ENCODE measurements at regions not wholly inside any gene's neighbourhood (a gene's known extent, or its start where the extent isn't known, plus 50 kb on each side); places are given as distances from the start of the nearest gene placed in this dataset.

- TF ChIP-seq TCF12 (IDR thresholded peaks at IDR 0.05; ENCODE audit: low read depth) = no peak
- TF ChIP-seq YY1 (IDR thresholded peaks at IDR 0.05; ENCODE audit: low read depth) = no peak
- TF ChIP-seq EP300 (IDR thresholded peaks at IDR 0.05; ENCODE audit: borderline replicate concordance) = no peak
- TF ChIP-seq TAF1 (IDR thresholded peaks at IDR 0.05; ENCODE audit: low read depth) = no peak
- no peak for TF ChIP-seq EGR1 (IDR thresholded peaks at IDR 0.05)
- no peak for TF ChIP-seq RAD21 (IDR thresholded peaks at IDR 0.05; ENCODE audit: low read depth)
- TF ChIP-seq REST (IDR thresholded peaks at IDR 0.05; ENCODE audit: low read depth) = no peak
- TF ChIP-seq TEAD4 (IDR thresholded peaks at IDR 0.05) = no peak
- no peak for TF ChIP-seq USF1 (IDR thresholded peaks at IDR 0.05)
- TF ChIP-seq NFIC (IDR thresholded peaks at IDR 0.05) = no peak
- TF ChIP-seq CEBPB (IDR thresholded peaks at IDR 0.05) = no peak
- TF ChIP-seq MAX (IDR thresholded peaks at IDR 0.05) = no peak
- no peak for TF ChIP-seq ZBTB7A (IDR thresholded peaks at IDR 0.05; ENCODE audit: low read depth)
Measured at GRCh38 chr7:81074406-81074805, 155.6 kb upstream of the SEMA3C start.

Measured in Ishikawa (cell line).